HEK293 (cell line): ENCODE measurements at regions not wholly inside any gene's neighbourhood (a gene's known extent, or its start where the extent isn't known, plus 50 kb on each side); places are given as distances from the start of the nearest gene placed in this dataset.
"Not testable (repeated sequence)": the region's sequence is repeated elsewhere in the genome, so short reads cannot be mapped to it uniquely, and the experiment has no call there.

Source experiments
- PRDM10 ChIP-seq: fragments of 450-650 bp; formaldehyde crosslinking; IDR thresholded peaks from 2 replicates; pipeline ENCODE4 v1.5.1; 2016; ENCODE audit warnings: missing biosample characterization, missing genetic modification characterization
- TSHZ1 ChIP-seq: fragments of 450-650 bp; formaldehyde crosslinking; IDR thresholded peaks from 2 replicates; pipeline ENCODE4 v1.5.1; 2016; ENCODE audit warnings: missing biosample characterization, missing genetic modification characterization, borderline replicate concordance
- ZBTB20 ChIP-seq: fragments of 450-650 bp; formaldehyde crosslinking; IDR thresholded peaks from 2 replicates; pipeline ENCODE4 v1.5.1; 2016; ENCODE audit warnings: missing biosample characterization, missing genetic modification characterization
- ZNF248 ChIP-seq: fragments of 450-650 bp; formaldehyde crosslinking; IDR thresholded peaks from 2 replicates; pipeline ENCODE4 v1.5.1; 2017; ENCODE audit warnings: missing biosample characterization, missing genetic modification characterization
- TF ChIP-seq, protein P1 (sequence below): fragments of 450-650 bp; formaldehyde crosslinking; IDR thresholded peaks from 2 replicates; pipeline ENCODE4 v1.5.1; 2016; ENCODE audit warnings: missing biosample characterization, missing genetic modification characterization, low read depth

GRCh38 chr15:20637499-20637898, 95.9 kb upstream of the GOLGA6L6 start:
- not testable (repeated sequence) for TF ChIP-seq ZNF248 (tag by site-specific recombination); PRDM10 (tag by site-specific recombination); ZBTB20 (tag by site-specific recombination); TSHZ1
- TF ChIP-seq, protein P1, sequence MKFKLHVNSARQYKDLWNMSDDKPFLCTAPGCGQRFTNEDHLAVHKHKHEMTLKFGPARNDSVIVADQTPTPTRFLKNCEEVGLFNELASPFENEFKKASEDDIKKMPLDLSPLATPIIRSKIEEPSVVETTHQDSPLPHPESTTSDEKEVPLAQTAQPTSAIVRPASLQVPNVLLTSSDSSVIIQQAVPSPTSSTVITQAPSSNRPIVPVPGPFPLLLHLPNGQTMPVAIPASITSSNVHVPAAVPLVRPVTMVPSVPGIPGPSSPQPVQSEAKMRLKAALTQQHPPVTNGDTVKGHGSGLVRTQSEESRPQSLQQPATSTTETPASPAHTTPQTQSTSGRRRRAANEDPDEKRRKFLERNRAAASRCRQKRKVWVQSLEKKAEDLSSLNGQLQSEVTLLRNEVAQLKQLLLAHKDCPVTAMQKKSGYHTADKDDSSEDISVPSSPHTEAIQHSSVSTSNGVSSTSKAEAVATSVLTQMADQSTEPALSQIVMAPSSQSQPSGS: not testable (repeated sequence)
